AG04449 (cell line): ENCODE measurements at regions not wholly inside any gene's neighbourhood (a gene's known extent, or its start where the extent isn't known, plus 50 kb on each side); places are given as distances from the start of the nearest gene placed in this dataset.
"Not testable (repeated sequence)": the region's sequence is repeated elsewhere in the genome, so short reads cannot be mapped to it uniquely, and the experiment has no call there.

ENCODE experiments used
- CTCF ChIA-PET: fragments of 350-600 bp; formaldehyde crosslinking; extraction: SDS; loops from one replicate; lab custom pipeline; 2021; ENCODE audit warnings: antibody characterized with exemption; lab: Yijun Ruan, JAX
- POLR2A ChIA-PET: fragments of 400-600, 350-600 bp; formaldehyde crosslinking; extraction: SDS; loops from one replicate; lab custom pipeline; 2020; ENCODE audit warnings: antibody characterized with exemption, inconsistent platforms; lab: Yijun Ruan, JAX
- DNase-seq: peaks from one replicate; pipeline ENCODE4 v3.0.0-alpha.2; 2010; ENCODE audit warnings: low read depth, low spot score
- H3K4me3 ChIP-seq: 2 replicates; pipeline ENCODE4 v1.5.1; 2011; ENCODE audit warnings: low read depth, mild to moderate bottlenecking, control low read depth, low read length
- CTCF ChIP-seq: IDR thresholded peaks from one replicate; pipeline ENCODE4 v1.5.1; 2011; ENCODE audit warnings: mild to moderate bottlenecking, moderate library complexity, low read length, control low read depth, inconsistent platforms; ENCODE audit not compliant: insufficient read depth; ENCODE audit errors: missing control alignments

- ChIA-PET POLR2A (no interaction called here), CTCF (no interaction called here)
- TF ChIP-seq CTCF, result no peak
- no peak overlapping the region for H3K4me3 ChIP-seq
- no peak for DNase-seq
These were observed 446.7 kb upstream of the AMELY start for GRCh38 chrY:7358103-7358752.

GRCh38 chrY:7355891-7356290, 444.3 kb upstream of the AMELY start:
- DNase-seq, CTCF ChIA-PET, H3K4me3 ChIP-seq, POLR2A ChIA-PET: not testable (repeated sequence)

- CTCF ChIA-PET, result interaction anchor here (0.8 kb wide), 1 partner anchor 529 kb away, joined by 3 read pairs; no protein-coding TSS in a partner anchor
- POLR2A ChIA-PET, result interaction anchor here (0.7 kb wide), 1 partner anchor 311 kb away, joined by 3 read pairs; no protein-coding TSS in a partner anchor
- no peak for DNase-seq
- TF ChIP-seq CTCF, result peak; percentile 45
- H3K4me3 ChIP-seq, result no peak overlapping the region
These were observed 433.1 kb upstream of the AMELY start for GRCh38 chrY:7344661-7345060.

- no peak for TF ChIP-seq CTCF
- H3K4me3 ChIP-seq, result no peak overlapping the region
- DNase-seq, result no peak
- CTCF ChIA-PET, result interaction anchor here (1.1 kb wide), 1 partner anchor 338 kb away, joined by 3 read pairs; no protein-coding TSS in a partner anchor
- POLR2A ChIA-PET, result interaction anchor here (0.7 kb wide), 1 partner anchor 119 kb away, joined by 3 read pairs; no protein-coding TSS in a partner anchor
These were observed 431.7 kb upstream of the AMELY start for GRCh38 chrY:7343261-7343660.

- peak; percentile 0 for DNase-seq
- not testable (repeated sequence) for H3K4me3 ChIP-seq
- ChIA-PET POLR2A (interaction anchor here (0.7 kb wide), 1 partner anchor 120 kb away, joined by 3 read pairs; no protein-coding TSS in a partner anchor), CTCF (interaction anchor here (1.1 kb wide), 1 partner anchor 339 kb away, joined by 3 read pairs; no protein-coding TSS in a partner anchor)
These were observed 431.2 kb upstream of the AMELY start for GRCh38 chrY:7342732-7343131.

- no peak overlapping the region for H3K4me3 ChIP-seq
- no peak for TF ChIP-seq CTCF
- CTCF ChIA-PET, result interaction anchor here (1.2 kb wide), 1 partner anchor 18 kb away, joined by 3 read pairs; no protein-coding TSS in a partner anchor
- no peak for DNase-seq
- POLR2A ChIA-PET, result no interaction called here
These were observed 428.0 kb upstream of the AMELY start for GRCh38 chrY:7339391-7340087.
